GM19463 (cell line): ENCODE measurements at regions not wholly inside any gene's neighbourhood (a gene's known extent, or its start where the extent isn't known, plus 50 kb on each side); places are given as distances from the start of the nearest gene placed in this dataset.
"Not testable (repeated sequence)": the region's sequence is repeated elsewhere in the genome, so short reads cannot be mapped to it uniquely, and the experiment has no call there.

ENCODE experiments used
- ATAC-seq: cut with Tn5 transposase; IDR thresholded peaks from one replicate; pipeline ENCODE4 v1.9.1; 2021; ENCODE audit warnings: mild to moderate bottlenecking, moderate library complexity; ENCODE audit not compliant: unreplicated experiment

DNA sequence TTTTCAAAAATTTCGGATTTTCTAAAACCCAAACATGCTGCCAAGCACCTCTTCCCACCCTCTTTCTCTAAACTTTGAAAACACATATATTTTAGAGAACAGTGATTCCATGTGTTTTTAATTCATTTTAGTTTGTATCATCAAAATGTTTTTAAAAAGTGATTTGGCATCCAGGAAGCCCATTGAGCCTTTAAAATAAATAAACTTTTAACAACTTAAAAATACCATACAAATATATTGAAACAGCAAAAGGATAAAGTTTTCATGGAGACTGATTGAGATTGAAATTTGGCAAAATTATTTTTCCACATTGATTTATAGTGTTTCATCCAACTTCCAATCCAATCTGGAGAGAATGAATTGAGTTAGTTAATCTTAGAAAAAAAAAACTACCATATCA lies 374.7 kb downstream of the CD109 start:
- no peak for ATAC-seq

DNA sequence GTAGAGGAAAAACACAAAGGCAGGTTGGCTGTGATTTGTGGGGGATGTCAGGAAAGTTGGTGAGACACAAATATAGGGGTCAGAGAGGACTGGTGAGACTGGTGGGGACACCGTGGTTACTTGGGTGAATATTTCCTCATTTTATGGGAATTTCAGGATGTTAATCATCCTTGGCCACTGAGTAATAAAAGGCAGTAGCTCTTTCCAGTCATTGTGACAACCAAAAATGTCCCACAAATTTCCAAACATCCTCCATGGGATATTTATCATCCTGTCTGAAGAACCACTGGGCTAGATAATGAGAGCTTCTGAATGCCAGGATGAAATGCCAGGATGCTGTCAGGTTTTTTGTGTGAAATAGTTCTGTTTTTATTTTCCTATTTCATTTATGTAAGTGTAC lies 374.1 kb downstream of the CD109 start:
- ATAC-seq: no peak

DNA sequence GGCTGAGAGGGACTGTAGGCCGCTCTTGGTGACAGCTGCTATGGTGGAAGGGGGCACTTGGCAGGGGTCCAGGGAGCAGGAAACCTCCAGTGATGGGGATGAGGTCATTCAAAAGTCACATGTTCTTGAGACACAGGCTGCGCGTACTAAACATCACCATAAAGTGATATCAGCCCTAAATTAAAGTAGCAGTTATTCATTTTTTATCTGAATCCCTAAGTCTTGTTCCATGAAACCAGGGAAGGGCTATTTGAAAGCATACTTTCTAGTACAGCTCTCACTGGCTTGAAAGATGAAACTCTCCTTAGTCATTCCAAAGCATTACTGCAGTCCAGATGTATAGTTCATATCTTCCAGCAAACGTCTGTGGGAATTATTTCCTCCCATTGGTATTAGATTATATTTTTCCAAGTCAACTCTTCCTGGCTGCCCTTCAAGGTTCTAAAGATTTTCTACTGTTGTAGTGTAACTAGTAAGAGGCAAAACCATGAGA lies 373.1 kb downstream of the CD109 start:
- ATAC-seq: no peak

DNA sequence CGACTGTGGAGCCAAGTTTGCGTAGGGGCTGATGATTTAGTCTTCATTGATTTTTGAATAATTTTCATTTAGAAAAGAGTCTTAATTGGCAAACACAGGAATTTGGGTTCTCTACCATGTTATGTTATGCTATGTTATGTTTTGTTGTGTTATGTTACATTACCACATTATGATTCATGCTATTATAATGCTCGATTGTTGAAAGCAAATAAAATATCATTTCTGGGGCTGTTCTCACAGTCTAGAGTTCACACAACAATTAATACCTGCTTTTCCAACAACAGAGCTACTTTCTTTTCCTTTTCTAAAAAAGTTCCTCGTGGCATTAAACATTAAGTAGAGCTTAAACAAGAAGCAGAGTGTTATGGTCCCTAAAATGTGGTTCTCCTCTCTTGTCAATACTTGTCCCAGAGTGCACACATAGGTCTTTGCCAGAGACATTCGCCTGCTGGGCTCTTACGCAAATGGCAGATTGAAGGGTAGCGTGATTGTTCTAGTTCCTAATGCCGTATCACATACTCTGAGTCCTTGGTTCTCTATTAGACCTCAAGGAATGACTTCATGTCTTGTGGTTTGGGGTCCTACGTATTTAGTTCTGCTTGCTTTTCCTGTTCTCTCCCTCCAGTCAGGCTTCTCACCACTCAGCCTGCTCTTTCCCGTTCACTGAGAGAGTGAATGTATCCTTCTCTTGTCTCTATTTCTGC lies 370.3 kb downstream of the CD109 start:
- no peak for ATAC-seq

DNA sequence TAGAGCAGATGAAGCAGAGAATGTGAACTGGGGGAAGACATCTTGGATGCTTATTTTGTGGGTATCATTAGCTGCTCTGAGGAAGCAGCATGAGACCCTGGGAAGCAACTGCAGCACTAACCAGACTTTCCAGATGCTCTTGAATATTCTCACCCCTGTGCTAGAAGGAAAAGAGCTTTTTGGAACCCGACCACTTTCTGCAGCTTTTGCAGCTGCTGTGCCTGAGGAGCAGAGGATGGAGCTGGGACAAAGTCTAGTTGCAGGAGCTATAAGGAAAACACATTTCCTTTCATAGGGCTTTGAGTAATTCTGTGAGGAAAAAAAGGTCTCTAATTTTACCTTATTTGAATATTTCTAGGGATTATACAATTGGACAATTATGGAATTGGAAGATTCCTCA lies 369.7 kb downstream of the CD109 start:
- ATAC-seq: no peak

DNA sequence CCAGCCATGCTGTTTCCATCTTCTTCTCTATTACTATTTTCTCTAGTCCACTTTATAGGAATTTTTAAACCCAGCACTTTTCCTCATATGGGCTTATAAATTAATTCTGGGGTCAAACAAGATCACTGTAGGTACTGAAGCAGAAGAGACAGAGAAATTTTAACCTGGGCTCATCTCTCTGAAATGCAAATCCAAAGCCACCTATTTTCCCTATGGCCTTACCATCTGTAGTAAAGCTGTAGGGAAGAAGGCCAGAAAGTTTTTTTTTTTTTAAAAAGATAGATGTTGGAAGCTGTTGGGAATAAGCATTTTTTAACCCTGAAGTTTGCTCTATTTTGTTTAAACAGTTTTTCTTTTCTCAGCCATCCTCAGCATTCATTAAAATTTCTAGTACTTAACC lies 367.4 kb downstream of the CD109 start:
- ATAC-seq: no peak

DNA sequence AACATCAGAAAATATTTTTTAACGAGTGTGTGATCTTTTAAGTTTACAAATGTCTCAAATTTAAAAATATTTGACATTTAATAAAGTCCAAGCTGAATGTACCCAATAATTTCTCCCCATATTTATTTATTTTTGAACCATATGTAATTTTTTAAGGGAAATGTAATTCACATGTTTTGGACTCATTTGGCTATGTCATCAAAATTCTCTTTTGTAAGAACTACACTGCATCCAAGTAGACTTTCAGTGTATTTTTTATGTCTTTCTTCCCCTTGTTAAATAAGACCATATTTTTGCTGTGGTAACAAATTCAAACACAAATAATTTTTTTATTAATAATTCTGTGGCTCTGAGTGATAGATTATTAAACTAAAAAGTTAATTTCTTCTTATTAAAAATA lies 365.2 kb downstream of the CD109 start:
- no peak for ATAC-seq

DNA sequence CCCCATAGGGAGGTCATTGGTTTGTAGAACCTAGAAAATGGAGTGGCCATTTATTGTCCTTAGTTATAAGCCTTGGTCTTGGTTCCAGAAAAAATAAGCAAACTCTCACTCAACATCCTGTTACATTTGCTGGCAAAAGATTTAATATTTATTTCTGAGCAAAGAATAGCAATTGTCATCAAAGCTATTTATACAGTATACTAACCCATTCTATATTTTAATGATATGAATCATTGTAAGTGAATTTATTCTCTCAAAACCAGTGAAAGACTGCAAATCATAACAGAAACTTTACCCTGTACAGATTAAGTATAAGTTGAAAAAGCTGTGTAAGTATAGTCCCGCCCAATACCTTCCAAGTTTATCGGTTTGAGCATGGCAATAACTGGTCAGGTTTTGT lies 364.4 kb downstream of the CD109 start:
- no peak for ATAC-seq

DNA sequence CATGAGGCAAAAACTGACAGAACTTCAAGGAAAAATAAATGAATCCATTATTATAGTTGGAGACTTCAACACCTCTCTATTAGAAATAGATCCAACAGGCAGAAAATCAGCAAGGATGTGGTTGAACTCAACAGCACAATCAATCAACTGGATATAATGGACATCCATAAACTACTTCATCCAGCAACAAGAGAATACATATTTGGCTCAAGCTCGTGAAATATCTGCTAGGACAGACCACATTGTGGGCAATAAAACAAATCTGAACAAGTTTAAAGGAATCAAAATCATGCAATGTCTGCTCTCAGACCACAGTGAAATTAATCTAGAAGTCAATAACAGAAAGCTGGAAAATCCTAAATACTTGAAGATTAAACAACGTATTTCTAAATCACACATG lies 362.6 kb downstream of the CD109 start:
- ATAC-seq: no peak

DNA sequence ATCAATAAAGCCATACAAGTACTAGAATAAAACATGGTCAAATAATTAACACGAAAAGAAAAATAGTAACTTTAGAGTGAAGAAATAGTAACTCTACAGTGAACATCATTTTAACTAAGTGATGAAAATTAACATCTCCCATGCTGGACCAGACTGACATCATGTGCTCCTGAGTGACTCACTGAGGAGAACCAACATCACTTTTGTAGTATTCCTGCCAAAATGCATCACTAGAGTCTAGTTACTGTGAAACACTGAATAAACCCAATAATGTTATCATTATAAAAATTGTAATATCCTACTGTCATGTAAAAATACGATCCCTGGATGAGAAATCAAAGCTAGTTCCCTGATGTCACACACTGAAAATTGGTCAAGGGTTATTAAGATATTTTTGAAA lies 361.3 kb downstream of the CD109 start:
- ATAC-seq: no peak

DNA sequence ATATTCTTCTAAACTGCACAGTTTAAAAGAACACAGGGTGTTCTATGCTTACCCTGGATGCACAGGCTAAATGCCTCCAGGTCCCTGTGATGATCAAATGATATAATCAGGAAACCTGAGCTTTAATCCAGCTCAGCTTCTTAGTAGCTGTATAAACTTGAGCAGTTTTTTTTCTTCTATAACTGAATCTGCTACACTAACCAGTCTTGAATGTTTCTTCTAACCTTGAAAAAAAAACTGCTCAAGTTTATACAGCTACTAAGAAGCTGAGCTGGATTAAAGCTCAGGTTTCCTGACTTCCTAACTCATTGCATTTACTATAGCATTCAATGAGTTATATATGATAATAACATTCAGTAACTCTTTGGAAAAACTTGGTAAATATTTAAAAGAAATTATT lies 358.2 kb downstream of the CD109 start:
- ATAC-seq: no peak

DNA sequence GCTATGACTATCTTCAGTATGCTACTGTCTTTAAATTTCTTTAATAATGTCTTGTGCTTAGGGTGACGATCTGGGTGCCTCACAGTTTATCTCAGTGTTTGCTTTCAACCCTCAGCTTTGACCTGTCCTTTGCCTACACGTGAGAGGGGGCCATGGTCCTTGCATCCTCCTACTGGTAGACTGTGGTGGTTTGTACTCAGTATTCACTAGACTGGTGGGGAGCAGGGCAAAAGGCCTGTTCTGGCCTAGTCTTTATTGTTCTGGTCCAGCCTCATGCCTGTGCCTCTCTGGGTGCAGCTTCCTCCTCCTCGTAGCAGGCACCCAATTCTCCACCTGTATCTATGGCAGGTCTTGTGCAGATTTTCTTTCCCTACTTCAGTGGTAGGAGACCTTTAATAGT lies 354.9 kb downstream of the CD109 start:
- no peak for ATAC-seq

DNA sequence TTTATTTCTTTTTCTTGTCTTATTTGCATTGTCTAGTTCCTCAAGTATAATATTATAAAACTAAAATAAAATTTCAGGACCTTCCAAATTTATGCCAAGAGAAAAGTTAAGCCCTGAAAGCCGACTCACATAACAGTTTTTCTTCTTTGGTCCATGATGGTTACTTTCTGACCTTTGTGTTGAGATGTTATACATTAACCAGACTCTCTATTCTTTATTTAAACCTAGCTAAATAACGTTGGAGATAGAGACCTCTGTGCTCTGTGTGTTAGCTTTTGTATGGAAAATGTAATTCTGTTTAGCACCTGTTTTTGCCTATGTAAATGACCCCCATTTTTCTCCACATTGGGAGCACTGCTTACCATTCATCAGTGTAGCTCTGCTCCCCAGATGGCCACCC lies 352.4 kb downstream of the CD109 start:
- no peak for ATAC-seq

DNA sequence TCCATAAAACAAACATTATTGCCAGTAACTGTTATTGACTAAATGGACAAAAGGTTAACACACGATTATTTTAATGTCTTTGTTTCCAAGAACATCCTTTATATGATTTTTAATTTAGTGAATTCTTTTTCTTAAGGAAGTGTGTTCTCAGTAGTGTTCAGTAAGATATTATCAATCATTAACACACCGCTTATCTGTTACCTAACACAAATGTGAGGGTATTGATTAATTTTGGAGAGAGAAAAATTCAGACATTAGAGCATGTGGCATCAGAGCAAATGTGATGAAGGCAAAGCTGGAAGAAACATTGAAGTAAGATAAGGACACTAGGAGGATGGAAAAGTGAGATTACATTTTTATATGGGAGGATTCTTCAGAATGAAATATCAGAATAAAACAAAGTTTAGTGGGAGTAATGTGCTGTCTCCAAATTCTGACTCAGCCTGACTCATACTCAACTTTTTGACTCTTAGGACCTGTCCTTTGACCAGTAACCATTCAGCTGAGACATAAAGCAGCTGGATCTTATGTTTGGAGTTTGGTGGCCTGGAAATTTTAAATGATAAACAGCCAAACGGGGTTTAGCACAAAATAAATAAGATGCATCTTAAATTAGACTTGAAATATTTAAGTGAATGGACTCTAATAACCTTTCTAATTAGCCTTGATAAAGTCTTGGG lies 348.6 kb downstream of the CD109 start:
- ATAC-seq: no peak

DNA sequence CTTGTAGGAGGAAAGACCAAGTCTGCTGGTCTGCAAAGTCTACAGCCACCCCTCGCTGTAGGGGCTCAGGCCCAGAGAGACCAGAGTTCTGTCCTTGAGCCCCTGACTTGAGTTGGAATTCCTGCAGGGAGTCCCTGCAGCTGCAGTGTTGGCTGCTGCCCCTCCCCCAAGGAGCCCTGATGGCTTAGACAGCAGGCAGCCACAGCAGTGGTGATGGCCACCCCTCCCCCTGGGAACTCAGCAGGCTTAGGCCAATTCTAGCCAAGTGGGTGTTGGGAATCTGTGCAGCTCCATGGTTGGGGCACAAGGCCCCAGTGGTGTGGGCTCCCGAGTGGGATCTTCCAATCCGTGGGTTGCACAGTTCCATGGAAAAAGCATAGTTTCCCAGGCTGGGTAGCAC lies 345.4 kb downstream of the CD109 start:
- ATAC-seq: no peak

DNA sequence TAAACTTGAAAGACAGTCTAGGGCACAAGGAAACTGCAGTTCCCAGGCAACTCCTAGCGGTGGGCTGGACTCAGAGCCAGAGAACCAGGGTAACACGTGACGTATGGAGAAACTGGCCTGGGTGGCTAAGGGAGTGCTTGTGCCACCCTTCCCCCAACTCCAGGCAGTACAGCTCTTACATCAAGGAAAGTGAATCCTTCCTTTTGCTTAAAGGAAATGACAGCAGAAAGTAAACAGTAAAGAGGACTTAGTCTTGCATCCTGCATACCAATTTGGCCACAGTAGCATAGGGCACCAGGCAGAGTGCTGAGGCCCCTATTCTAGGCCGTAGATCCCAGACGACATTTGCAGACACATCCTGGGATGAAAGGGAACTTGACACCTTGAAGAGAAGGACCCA lies 322.8 kb downstream of the CD109 start:
- no peak for ATAC-seq

DNA sequence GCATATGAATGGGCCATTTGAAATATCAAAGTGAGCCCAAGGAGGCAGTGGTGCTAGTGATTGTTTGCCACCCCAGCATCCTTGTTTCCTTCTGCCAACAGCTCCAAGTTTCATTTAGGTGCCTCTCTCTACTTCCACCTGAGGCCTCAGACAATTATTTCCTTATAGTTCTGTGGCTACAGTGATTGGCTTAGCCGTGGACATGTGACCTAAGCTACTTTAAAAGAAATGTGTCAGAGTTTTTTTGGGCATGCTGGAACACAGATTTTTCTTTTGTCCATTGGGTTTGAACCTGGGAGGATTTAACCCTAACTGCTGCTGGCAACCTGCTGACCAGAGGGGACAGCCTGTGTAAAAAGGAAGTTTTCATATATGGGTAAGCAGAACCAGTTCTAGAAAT lies 319.4 kb downstream of the CD109 start:
- no peak for ATAC-seq

DNA sequence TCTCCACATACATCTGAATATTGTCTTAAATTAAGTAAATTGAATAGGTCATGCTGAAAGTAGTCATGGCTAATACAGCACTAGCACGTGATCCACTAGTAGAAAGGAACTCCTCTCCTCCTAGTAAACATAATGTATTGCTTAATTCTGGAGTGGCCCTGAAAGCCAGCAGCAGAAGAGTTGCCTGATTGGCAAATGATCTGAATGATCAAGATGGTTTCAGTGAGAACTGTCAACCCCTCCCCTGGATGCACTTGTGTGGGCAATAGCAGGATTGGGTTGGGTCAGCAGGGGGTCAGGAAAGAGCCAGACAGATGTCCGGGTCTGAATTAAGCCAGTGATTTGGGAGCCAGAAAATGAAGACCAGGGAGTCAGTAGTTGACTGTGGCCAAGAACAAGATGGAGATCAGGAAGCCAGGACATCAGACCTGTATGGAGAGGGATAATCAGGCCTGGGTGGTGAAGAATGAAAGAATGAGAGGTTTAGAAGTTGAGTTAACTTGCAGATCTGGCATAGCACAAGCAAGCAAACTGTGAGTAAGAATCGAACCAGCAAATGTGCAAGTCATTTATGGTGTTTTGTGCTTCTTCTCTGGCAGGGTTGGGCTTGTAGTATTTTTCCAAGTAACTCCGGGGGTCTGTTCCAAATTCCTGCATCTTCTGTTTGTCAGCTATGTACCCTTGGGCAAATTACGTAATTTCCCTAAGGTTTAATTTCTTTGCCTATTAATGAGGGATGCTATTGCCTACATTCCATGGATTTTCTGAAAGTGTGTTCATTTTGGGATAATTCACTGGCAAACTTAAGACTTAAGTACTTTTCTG lies 304.9 kb downstream of the CD109 start:
- no peak for ATAC-seq

DNA sequence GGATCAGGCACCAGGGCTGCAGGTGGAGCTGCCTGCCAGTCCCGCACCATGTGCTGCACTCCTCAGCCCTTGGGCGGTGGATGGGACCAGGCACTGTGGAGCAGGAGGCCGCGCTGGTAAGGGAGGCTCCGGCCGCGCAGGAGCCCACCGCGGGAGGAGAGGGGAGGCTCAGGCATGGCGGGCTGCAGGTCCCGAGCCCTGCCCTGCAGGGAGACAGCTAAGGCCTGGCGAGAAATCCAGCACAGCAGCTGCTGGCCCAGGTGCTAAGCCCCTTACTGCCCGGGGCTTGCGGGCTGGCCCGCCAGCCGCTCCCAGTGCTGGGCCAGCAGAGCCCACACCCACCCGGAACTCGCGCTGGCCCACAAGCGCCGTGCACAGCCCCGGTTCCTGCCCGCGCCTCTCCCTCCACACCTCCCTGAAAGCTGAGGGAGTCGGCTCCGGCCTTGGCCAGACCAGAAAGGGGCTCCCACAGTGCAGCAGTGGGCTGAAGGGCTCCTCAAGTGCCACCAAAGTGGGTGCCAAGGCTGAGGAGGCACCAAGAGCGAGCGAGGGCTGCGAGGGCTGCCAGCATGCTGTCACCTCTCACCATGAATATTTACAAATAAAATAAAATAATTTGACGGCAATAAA lies 294.7 kb downstream of the CD109 start:
- ATAC-seq: not testable (repeated sequence)

DNA sequence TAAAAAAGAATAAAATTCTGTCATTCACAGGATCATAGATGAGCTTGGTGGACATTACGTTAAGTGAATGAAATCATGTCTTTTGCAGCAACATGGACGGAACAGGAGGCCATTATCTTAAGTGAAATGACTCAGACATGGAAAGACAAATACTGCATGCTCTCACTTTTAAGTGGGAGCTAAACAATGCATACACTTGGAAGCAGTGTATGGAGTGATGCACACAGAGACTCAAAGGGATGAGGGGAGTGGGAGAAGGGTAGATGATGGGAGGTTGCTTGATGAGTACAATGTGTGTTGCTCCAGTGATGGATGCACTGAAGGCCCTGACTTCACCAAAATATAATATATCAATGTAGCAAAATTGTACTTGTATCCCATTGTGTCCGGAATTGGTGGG lies 293.4 kb downstream of the CD109 start:
- no peak for ATAC-seq

DNA sequence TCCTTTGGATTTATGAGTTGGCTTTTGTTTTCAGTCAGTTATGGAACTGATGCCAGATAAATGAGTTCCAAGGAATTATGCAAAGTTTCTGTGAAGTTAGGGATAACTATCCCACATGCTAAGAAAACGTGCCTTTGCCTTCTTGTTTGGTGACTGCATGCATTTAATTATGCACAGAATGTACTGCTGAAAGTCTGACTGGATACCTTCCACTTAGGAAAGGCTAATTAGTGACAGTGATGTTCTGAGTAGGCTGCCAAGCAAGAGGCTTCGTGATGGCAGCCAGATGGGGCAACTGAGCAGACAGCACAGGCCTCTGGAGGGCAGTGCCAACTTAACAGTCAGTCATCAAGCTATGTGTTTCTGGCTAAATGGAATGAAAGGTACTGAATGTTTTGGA lies 289.9 kb downstream of the CD109 start:
- no peak for ATAC-seq
